GM19099 (cell line): ENCODE measurements at regions not wholly inside any gene's neighbourhood (a gene's known extent, or its start where the extent isn't known, plus 50 kb on each side); places are given as distances from the start of the nearest gene placed in this dataset.

Source experiments
- POLR2A ChIP-seq: IDR thresholded peaks from 3 replicates; pipeline ENCODE4 v1.6.1; 2011; ENCODE audit warnings: low read depth; ENCODE audit not compliant: insufficient read length; ENCODE audit errors: extremely low read depth

- no peak for TF ChIP-seq POLR2A
Measured at GRCh38 chr9:40907657-40908624, 220.5 kb downstream of the FOXD4L6 start.

GRCh38 chr9:40884072-40884901, 244.2 kb downstream of the FOXD4L6 start:
- TF ChIP-seq POLR2A = no peak
